ENCODE measurements at regions not wholly inside any gene's neighbourhood (a gene's known extent, or its start where the extent isn't known, plus 50 kb on each side); places are given as distances from the start of the nearest gene placed in this dataset.
A peak's percentile ranks its signal among the peaks of the same experiment; 100 is the strongest.
"Not testable (repeated sequence)": the region's sequence is repeated elsewhere in the genome, so short reads cannot be mapped to it uniquely, and the experiment has no call there.

- not testable (repeated sequence) for DNase-seq
Observed at GRCh38 chr1:60913708-60914107, 168.7 kb upstream of the NFIA start.

DNA sequence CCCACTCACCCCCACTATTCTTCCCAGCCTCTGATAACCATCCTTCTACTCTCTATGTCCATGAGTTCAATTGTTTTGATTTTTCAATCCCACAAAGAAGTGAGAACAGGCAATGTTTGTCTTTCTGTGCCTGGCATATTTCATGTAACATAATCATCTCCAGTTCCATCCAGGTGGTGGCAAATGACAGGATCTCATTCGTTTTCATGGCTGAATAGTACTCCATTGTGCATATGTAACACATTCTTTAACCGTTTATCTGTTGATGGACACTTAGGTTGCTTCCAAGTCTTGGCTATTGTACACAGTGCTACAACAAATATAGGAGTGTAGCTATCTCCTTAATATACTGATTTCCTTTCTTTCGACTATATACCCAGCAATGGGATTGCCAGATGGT is 169.3 kb upstream of the NFIA start:
- no peak for DNase-seq

GRCh38 chr1:60911966-60912697 is 170.2 kb upstream of the NFIA start:
- no peak for DNase-seq

- no peak for DNase-seq
Observed at GRCh38 chr1:60908159-60908558, 174.2 kb upstream of the NFIA start.

DNA sequence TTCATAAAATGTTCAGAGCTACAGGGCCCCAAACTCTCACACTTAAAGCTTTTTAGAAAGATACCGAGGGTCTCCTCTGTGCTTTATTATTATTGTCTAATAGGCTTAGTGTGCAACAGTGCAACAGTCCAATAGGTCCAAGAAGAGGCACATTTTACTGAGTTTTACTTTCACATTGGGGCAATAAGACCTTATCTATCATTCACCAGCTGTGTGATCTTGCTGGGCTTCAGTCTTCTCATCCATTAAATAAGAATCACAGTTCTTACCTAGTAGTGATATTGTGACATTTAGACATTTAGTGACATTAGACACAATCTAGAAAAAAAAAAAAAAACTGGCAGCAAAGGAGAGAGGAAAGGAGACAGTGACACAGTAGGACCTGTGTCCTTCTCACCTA is 175.8 kb upstream of the NFIA start:
- DNase-seq = no peak

DNA sequence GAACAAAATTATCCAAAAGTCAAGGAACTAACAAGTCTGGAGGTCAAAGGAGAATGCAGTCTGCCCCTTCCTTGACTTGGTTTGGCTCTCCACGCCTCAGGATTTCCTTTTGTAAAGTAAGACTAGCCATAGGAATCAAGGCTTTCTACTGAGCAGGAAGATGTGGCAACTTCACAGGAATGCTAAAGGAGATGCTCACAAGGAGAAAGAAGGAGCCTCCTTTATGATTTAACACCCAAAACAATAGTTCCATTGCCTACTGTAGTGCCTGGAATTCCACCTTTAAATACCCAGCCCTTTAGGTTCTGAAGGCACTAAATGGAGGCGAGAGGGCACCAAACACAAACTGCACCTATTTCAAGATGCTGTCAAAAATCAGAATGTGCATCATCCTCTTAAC is 176.3 kb upstream of the NFIA start:
- no peak for DNase-seq

- no peak for DNase-seq
Observed at GRCh38 chr1:60904099-60904851, 178.1 kb upstream of the NFIA start.

GRCh38 chr1:60903591-60903990 is 178.8 kb upstream of the NFIA start:
- no peak for DNase-seq

DNA sequence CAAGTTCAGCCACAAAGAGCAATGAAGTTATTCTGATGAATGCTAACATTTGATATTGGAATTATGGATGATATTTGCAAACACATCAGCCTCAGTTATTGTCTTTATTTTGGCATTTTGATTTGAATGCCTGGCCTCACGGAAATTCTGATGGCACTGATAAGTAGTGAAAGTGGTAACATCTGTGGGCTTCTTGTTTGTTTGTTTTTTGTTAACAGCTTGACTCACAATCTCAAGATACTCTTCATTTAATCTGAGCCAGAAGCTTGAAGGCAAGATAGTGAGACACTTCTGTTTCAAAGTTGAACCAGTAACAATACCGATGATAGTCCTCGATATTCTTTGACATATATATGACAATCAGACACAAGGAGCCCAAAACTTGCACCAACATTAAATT is 182.9 kb upstream of the NFIA start:
- no peak for DNase-seq

GRCh38 chr1:60898987-60899386 is 183.4 kb upstream of the NFIA start:
- no peak for DNase-seq

DNA sequence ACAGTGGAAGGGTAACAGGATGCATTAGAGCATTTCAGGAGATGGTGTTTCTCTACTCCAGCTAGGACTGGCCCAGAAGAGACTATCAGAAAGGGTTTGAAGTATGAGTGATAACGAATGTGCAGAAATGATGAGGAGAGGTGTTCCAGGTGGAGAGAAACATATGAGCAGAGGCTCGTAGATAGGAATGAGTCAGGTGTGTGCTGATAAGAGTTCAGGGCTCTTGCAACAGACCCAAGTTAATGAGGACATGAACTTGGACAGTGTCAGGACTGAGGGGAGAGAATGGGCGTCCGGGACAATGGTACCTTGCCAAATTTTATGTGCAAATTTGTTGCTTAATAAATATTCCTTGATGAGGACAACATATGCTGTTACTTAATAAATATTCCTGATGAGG is 183.9 kb upstream of the NFIA start:
- no peak for DNase-seq

DNA sequence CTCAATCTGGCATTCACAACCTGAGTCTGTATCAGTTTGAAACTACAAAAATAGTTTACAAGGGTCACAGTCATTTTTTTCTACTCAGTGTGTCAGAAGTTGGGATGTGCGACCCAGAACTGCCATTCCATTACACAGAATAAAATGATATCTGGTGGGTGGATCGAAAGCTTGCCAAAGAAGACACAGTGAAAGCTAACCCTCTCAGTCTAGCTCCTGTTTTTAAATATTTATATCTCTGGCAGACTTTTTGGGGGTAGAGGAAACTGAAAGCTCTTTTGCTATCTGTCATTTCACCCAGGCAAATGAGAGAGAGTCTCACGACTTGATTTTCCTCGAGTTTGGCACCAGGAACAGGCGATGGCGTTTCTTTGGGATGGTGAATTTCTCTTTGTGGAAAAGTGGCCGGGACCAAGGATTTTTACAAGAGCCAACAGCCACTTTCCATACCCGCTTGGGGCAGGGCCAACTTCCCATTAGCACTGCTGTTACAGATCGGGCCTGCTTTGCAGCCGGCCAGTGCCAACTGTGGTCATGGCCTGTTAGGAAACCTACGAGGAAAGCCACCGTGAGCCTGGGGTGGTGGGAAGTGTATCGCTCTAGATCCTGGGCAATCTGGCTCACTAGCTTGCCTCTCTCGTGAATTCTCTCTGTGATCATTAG is 185.5 kb upstream of the NFIA start:
- DNase-seq = no peak

DNA sequence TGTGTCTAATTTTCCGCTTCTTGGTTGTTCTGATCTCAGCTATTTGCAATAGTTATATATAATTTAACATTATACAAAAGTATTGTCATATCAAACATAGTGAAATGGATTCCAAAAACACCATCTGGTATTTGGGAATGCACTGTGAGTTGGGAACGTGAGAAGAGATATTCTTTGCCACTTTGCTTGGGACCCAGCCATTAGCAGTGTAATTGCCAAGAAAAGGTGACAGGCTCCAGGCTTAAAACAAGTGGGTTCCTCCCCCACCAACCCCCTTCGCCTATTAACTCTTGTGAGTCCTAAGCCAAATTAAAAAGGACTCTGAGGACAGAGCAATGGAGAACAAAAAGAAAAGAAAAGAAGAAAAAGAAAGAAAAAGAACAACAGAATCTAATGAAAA is 186.7 kb upstream of the NFIA start:
- DNase-seq = no peak

DNA sequence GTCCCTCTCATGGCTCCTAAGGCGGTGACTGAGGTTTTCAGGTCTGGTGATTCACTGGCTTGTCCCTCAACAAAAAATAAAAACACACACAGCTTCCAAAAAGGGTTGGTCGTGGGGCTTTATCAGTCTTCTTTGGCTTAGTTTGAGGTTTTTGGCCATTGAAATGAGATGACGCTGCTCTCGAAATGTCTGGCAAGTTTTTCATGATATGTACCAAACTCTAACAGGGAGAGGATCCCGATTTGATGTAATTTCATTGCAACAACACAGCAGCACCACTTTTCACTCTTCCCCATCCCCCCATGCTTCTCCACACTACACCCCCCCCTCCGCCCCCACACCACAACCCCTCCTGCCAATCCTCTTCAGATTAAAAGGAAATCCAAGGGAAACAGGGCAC is 187.1 kb upstream of the NFIA start:
- DNase-seq = no peak

GRCh38 chr1:60894741-60895140 is 187.6 kb upstream of the NFIA start:
- no peak for DNase-seq

GRCh38 chr1:60894130-60894529 is 188.2 kb upstream of the NFIA start:
- peak; percentile 36 for DNase-seq

- DNase-seq = no peak
Observed at GRCh38 chr1:60893136-60893930, 189.0 kb upstream of the NFIA start.

GRCh38 chr1:60891765-60892164 is 190.6 kb upstream of the NFIA start:
- DNase-seq = no peak

GRCh38 chr1:60891281-60891680 is 191.1 kb upstream of the NFIA start:
- DNase-seq = no peak

DNA sequence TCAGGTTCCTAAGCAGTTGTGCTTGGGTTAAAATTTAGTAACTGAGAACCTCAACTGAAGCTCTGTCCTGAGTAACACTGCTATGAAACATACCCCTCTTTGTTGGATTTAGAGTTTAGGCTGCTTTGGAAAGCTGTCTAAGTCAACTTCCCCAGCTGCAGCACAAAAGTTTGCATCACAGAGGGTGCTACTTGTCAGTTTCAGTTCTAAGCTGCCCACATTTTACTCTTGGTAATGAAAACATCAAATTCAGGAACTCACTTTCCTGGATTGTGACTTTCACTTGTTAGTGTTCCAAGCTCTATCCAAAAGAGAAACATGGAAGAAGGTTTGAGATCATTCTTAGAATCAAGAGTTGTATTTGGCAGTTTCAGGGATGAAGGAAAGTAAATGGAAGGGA is 191.7 kb upstream of the NFIA start:
- DNase-seq = no peak

DNA sequence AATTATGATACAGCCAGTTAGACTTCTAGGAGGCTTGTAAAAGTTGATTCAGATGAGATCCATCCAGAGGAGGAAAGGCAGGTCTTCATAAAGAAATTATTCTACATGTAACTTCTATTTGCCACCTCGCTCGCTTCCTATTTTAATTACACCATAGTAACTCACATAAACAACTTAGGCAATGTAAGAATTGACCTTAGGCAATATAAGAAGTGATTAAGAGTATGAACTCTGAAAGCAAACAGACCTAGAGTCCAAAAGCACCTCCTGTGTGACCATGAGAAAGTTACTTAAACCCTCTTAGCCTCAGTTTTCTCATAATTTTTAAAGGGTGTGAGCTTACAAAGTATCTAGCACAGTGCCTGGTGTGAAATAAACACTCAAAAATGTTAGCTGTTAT is 192.7 kb upstream of the NFIA start:
- no peak for DNase-seq

GRCh38 chr1:60888126-60888525 is 194.2 kb upstream of the NFIA start:
- no peak for DNase-seq

GRCh38 chr1:60886793-60887331 is 195.5 kb upstream of the NFIA start:
- DNase-seq = no peak
